Stomach smooth muscle (tissue), 2 donors: ENCODE measurements at regions not wholly inside any gene's neighbourhood (a gene's known extent, or its start where the extent isn't known, plus 50 kb on each side); places are given as distances from the start of the nearest gene placed in this dataset.

Experiments used
- H3K27ac ChIP-seq: one replicate; pipeline ENCODE4 v1.7.0; 2013; ENCODE audit warnings: mild to moderate bottlenecking, low read length, inconsistent platforms
- H3K27me3 ChIP-seq, 2 donors: one replicate each; pipeline ENCODE4 v1.7.0; 2013; ENCODE audit warnings: low read length in 2 of 2; ENCODE audit not compliant: insufficient read depth in 2 of 2, control insufficient read depth in 1 of 2
- H3K36me3 ChIP-seq, 2 donors: one replicate each; pipeline ENCODE4 v1.7.0; 2013; ENCODE audit warnings: low read length in 2 of 2; ENCODE audit not compliant: control insufficient read depth in 2 of 2, insufficient read depth in 2 of 2
- H3K4me1 ChIP-seq: one replicate; pipeline ENCODE4 v1.7.0; 2013; ENCODE audit warnings: low read length; ENCODE audit not compliant: control insufficient read depth, insufficient read depth
- H3K4me3 ChIP-seq, 2 donors: one replicate each; pipeline ENCODE4 v1.7.0; 2013; ENCODE audit warnings: low read length in 2 of 2
- H3K9ac ChIP-seq, 2 donors: one replicate each; pipeline ENCODE4 v1.7.0; 2013; ENCODE audit warnings: low read length in 2 of 2, mild to moderate bottlenecking in 1 of 2
- H3K9me3 ChIP-seq, 2 donors: one replicate each; pipeline ENCODE4 v1.7.0; 2013; ENCODE audit warnings: low read length in 2 of 2; ENCODE audit not compliant: control insufficient read depth in 2 of 2
- donor health status: healthy.
- donor health status: Pancreatic carcinoma.

- H3K4me3 ChIP-seq: no peak overlapping the region
- no peaks in the 10 kb centered on the region for H3K27me3 ChIP-seq
- H3K4me1 ChIP-seq: no peaks in the 10 kb centered on the region
- no peak overlapping the region for H3K9ac ChIP-seq
- H3K9me3 ChIP-seq: no peaks in the 10 kb centered on the region
- H3K36me3 ChIP-seq: no peaks in the 10 kb centered on the region
- no peak overlapping the region for H3K27ac ChIP-seq
Measured at GRCh38 chr11:29184939-29185890, 831.6 kb downstream of the KCNA4 start.

GRCh38 chr11:29183301-29183700 is 833.5 kb downstream of the KCNA4 start:
- Histone ChIP-seq H3K9ac (no peak overlapping the region), H3K4me3 (no peak overlapping the region), H3K36me3 (no peaks in the 10 kb centered on the region), H3K27me3 (no peaks in the 10 kb centered on the region), H3K27ac (no peak overlapping the region), H3K4me1 (no peaks in the 10 kb centered on the region), H3K9me3 (no peaks in the 10 kb centered on the region)

- H3K27ac ChIP-seq: no peak overlapping the region
- H3K9ac ChIP-seq: no peak overlapping the region
- no peak overlapping the region for H3K4me3 ChIP-seq
- no peaks in the 10 kb centered on the region for H3K9me3 ChIP-seq
- no peaks in the 10 kb centered on the region for H3K36me3 ChIP-seq
- H3K4me1 ChIP-seq: no peaks in the 10 kb centered on the region
- no peaks in the 10 kb centered on the region for H3K27me3 ChIP-seq
Measured at GRCh38 chr11:29173660-29174062, 843.2 kb downstream of the KCNA4 start.

GRCh38 chr11:29171360-29171950 is 845.4 kb downstream of the KCNA4 start:
- Histone ChIP-seq H3K4me1 (no peaks in the 10 kb centered on the region), H3K9ac (no peak overlapping the region), H3K27ac (no peak overlapping the region)

GRCh38 chr11:29166306-29166705 is 850.5 kb downstream of the KCNA4 start:
- H3K27ac ChIP-seq: no peak overlapping the region
- no peaks in the 10 kb centered on the region for H3K36me3 ChIP-seq
- no peaks in the 10 kb centered on the region for H3K27me3 ChIP-seq
- no peak overlapping the region for H3K9ac ChIP-seq
- no peak overlapping the region for H3K4me3 ChIP-seq
- no peaks in the 10 kb centered on the region for H3K4me1 ChIP-seq
- no peaks in the 10 kb centered on the region for H3K9me3 ChIP-seq

More at GRCh38 chr11:29171360-29171950, 845.4 kb downstream of the KCNA4 start:
- Histone ChIP-seq H3K9me3 (no peaks in the 10 kb centered on the region), H3K36me3 (no peaks in the 10 kb centered on the region), H3K4me3 (no peak overlapping the region), H3K27me3 (no peaks in the 10 kb centered on the region)

- H3K4me3 ChIP-seq: no peak overlapping the region
- H3K4me1 ChIP-seq: no peaks in the 10 kb centered on the region
- H3K9ac ChIP-seq: no peak overlapping the region
- H3K9me3 ChIP-seq: no peaks in the 10 kb centered on the region
- no peak overlapping the region for H3K27ac ChIP-seq
- no peaks in the 10 kb centered on the region for H3K36me3 ChIP-seq
- no peaks in the 10 kb centered on the region for H3K27me3 ChIP-seq
Measured at GRCh38 chr11:29163231-29163630, 853.6 kb downstream of the KCNA4 start.

GRCh38 chr11:29162491-29162890 is 854.3 kb downstream of the KCNA4 start:
- Histone ChIP-seq H3K9ac (no peak overlapping the region), H3K27ac (no peak overlapping the region), H3K36me3 (no peaks in the 10 kb centered on the region), H3K4me1 (no peaks in the 10 kb centered on the region), H3K9me3 (no peaks in the 10 kb centered on the region), H3K27me3 (no peaks in the 10 kb centered on the region), H3K4me3 (no peak overlapping the region)

- Histone ChIP-seq H3K27me3 (no peaks in the 10 kb centered on the region), H3K4me1 (no peaks in the 10 kb centered on the region), H3K9ac (no peak overlapping the region), H3K36me3 (no peaks in the 10 kb centered on the region), H3K4me3 (no peak overlapping the region), H3K27ac (no peak overlapping the region), H3K9me3 (no peaks in the 10 kb centered on the region)
Measured at GRCh38 chr11:29161191-29161590, 855.6 kb downstream of the KCNA4 start.

- Histone ChIP-seq H3K9me3 (no peaks in the 10 kb centered on the region), H3K36me3 (no peaks in the 10 kb centered on the region), H3K4me3 (no peak overlapping the region), H3K27me3 (no peaks in the 10 kb centered on the region), H3K27ac (no peak overlapping the region), H3K4me1 (no peaks in the 10 kb centered on the region), H3K9ac (no peak overlapping the region)
Measured at GRCh38 chr11:29159552-29160465, 857.0 kb downstream of the KCNA4 start.

GRCh38 chr11:29153078-29153477 is 863.8 kb downstream of the KCNA4 start:
- no peak overlapping the region for H3K9ac ChIP-seq
- H3K27me3 ChIP-seq: no peaks in the 10 kb centered on the region
- H3K4me3 ChIP-seq: no peak overlapping the region
- H3K9me3 ChIP-seq: peaks cover 0 to 2% of the 10 kb centered on the region in 2 donors
- no peaks in the 10 kb centered on the region for H3K36me3 ChIP-seq
- no peaks in the 10 kb centered on the region for H3K4me1 ChIP-seq
- H3K27ac ChIP-seq: no peak overlapping the region
